GM15510 (cell line): ENCODE measurements at regions not wholly inside any gene's neighbourhood (a gene's known extent, or its start where the extent isn't known, plus 50 kb on each side); places are given as distances from the start of the nearest gene placed in this dataset.

Source experiments
- POLR2A ChIP-seq: IDR thresholded peaks from 3 replicates; pipeline ENCODE4 v1.6.1; 2011; ENCODE audit warnings: borderline replicate concordance; ENCODE audit not compliant: insufficient read length; ENCODE audit errors: extremely low read depth

DNA sequence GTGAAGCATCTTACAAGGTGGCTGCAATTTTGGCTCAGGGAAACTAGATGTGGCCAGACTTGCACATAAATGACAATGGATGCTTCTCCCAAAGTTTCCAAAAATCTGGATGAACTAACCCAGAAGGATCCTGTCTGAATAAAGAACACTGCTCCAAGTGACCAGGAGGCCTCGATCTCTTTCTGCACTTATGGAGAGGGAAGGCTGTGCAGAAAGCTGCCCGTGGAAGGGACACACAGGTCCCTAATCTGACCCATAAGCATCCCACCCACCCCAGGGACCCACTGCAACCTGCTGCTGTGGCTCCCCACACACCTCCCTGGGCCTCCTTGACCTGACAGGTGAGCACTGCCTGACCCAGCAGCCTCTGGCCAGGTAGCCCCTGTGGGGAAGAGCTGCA lies 74.6 kb upstream of the SEC14L1 start:
- no peak for TF ChIP-seq POLR2A

DNA sequence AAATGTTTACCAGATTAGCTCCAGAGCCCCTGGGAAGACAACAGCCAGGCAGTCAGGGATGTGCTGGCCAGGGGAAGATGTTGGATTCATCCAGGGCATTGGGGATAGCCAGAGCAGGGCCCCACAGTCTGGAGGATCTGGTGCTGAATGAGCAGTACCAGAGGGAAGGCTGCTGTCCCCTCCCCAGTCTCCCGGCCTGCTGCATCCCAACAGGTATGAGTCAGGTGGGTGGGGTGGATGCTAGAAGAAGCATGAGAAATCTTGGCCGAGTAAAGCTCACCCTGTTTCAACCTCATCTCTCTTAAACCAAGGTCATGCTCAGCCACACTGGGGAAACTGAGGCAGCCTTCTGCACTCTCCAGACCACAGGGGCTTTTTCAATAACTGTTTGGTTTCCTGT lies 71.9 kb upstream of the SEC14L1 start:
- no peak for TF ChIP-seq POLR2A

DNA sequence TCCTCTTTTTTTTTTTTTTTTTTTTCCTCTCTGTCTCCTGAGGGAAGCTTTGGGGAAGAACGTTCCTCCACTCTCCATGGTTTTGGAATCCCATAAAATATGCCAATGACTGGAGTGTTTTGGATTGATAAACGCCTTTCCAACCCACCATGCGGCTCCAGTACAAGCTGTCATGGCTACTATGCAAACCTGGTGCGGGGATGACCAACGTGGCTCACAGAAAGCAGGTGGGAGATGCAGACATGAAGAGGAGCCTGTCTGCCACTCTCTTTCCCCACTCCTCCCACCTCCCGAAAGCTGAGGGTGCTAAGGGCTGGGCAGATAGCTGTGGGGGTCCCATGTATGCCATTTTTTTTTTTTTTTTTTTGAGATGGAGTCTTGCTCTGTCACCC lies 69.9 kb upstream of the SEC14L1 start:
- TF ChIP-seq POLR2A: no peak

DNA sequence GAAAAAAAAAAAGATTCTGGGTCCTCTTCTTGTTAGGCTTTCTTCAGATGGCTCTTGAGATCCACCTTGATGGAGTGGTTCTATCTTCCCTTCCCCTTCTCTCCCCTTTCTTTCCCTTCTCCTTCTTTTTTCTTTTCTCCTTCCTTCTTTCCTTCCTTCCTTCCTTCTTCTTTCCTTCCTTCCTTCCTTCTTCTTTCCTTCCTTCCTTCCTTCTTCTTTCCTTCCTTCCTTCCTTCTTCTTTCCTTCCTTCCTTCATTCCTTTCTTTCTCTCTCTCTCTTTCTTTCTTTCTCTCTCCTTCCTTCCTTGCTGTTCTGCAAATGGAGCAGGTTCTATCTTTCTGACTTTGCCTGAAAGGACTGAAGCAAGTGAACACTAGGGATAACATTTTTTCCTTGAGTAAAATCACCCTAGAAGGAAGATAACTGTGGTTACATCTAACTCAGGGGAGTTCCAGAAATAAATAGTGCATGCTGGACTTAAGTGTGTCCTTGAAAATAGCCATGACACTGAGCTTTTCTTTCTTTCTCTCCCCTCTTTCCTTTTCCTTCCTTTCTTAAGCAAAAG lies 68.8 kb upstream of the SEC14L1 start:
- no peak for TF ChIP-seq POLR2A

DNA sequence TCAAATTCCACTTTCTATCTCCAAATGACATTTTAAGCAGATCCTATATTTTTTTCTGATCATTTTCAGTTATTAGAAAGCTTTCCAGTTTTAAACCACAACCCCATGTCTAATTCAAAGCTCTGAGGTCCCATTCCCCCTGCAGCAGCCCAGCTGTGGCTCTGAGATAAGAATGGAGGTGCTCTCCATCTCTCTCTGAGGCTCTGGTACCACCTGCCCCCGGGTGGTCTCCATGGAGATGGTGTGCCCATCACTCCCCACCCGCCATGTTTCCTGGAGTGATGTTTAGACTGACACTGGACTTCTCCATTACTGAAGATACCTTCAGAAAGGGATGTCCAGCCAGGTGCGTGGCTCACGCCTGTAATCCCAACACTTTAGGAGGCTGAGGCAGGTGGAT lies 68.1 kb upstream of the SEC14L1 start:
- TF ChIP-seq POLR2A: no peak

DNA sequence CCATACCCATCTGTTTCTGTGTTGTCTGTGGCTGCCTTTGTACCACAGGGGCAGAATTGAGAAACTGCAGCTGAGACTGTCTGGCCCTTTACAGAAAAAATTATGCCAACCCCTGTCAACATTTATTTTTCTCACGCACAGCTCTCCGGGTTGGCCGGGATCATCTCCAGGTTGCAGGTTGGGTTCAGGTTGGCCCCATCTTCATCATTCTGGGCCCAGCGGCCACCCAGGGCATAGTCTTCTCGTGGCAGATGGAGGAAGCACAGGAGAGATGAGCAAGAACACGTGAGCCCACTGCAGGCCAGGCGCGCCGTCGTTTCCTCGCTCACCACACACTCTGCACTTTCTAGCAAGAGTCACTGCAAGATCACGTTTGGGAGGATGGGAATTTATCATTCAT lies 66.1 kb upstream of the SEC14L1 start:
- no peak for TF ChIP-seq POLR2A

DNA sequence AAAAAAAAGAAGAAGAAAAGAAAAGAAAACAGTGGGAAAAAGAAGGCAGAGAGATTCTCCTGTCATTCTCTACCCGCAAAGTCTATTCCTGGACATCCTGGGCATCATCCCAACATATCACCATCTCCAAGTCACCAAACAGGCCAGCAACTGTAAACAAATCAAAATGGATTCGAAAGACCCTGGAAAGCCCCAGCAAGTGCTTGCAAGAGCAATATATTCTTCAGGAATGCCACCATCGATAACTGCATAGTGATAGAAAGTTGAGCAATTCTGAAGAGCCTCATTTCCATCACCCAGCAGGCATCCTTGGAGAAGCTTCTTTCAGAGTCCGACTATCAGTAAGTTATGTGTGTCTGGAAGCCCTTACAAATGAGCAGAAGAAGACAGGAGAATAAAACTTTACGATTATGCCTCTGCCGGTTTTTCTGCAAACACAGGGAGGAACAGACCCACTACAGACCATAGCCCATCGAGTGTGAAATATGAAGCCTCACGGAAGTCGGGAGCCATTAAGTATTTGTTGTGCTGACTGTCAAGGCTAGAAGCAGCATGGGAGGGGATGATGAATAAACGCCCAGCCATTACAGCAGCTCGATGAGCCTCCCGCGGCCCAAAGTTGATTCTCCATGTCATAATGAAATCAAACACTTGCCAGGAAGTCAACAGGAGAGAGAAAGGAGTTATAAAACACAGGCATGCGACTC lies 64.5 kb upstream of the SEC14L1 start:
- no peak for TF ChIP-seq POLR2A

DNA sequence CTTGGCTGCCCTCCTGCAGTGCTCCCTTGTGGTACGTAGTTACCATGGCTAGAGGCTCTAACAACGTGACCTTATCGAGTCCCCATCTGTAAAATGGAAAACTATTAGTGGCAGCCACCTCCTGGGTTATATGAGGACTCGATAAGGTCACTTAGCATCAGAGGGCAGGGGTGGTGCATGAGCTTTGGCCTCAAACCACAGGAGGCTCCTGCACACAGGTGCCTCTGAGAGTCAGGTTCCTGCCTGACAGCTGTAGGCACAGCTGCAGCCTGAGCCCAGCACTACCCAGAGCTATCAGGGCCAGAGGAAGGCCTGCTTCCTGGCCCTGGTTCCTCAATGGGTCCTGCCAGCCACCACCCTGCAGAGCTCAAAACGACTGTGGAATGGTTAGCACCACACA lies 57.2 kb upstream of the SEC14L1 start:
- no peak for TF ChIP-seq POLR2A

DNA sequence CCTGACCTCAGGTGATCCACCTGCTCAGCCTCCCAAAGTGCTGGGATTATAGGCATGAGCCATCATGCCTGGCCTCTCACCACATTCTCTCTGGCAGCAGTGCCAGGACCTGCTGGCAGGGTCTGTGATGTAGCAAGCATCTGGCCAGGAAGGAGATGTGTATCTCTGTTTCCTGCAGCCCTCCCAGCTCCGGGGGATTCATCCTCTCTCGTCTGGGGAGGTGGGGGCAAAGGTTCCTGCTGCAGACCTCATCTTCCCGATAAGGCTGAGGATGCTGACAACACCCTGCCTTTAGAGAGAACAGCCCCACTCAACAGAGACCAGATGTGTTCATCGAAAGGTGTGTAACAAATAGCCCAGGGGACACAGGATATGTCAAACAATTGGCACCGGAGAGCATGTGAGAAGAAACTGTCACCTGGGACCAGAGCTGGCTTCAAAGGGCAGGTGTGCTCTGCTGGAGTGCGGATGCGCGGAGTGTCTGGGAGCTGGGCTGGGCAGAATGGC lies 54.8 kb upstream of the SEC14L1 start:
- no peak for TF ChIP-seq POLR2A

DNA sequence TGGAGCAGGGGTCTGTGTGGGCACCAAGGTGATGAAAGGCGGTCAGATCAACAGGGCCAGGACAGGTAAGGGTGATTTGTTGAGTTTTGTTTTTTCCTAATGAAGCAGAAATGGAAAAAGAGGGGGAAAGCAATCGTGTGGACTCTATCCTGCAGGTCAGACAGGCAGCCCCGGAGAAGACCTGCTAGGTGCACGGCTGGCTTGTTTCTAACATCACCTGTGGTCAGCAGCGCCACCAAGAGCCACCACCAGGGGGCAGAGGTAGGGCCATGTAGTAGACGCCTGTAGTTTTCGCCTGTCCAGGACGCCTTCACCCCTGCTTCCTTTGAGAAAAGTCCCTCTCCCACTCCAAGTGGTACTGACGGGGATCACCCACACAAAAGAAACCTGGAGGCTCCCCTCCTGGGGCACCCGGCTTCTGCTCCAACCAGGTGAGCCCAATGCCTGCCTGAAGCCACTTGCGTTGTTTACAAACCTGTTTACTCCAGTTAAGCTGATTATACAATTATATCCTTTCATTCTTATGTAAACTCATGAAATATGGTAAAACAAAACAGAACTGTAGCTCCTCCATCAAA lies 54.2 kb upstream of the SEC14L1 start:
- no peak for TF ChIP-seq POLR2A

DNA sequence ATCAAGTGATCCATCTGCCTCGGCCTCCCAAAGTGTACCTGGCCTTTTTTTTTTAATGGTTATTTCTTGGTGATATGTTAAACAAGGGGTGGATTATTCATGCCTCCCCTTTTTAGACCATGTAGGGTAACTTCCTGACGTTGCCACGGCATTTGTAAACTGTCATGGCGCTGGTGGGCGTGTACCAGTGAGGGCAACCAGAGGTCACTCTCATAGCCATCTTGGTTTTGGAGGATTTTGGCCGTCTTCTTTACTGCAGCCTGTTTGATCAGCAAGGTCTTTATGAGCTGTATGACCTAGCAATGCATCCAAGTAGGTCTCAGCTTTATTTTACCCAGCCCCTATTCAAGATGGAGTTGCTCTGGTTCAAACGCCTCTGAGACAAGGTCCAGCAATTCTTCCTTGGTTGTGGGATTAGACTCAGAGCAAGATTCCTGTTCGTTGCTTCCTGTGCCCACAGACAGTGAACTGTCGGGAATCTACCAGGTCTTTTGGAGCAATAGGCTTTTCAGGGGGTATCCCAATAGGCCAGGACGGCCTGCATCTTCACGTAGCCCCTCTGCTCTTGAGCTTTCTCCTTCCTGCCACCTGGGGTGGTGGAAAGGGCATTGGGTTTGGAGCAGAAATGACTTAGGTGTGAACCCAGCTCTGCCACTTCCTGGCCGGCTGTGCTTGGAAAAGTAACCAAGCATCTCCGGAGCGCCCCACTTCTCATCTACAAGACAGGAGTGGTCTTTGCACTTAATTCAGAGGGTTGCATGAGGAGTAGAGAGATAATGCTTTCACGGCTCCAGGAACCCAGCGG lies 52.9 kb upstream of the SEC14L1 start:
- no peak for TF ChIP-seq POLR2A

DNA sequence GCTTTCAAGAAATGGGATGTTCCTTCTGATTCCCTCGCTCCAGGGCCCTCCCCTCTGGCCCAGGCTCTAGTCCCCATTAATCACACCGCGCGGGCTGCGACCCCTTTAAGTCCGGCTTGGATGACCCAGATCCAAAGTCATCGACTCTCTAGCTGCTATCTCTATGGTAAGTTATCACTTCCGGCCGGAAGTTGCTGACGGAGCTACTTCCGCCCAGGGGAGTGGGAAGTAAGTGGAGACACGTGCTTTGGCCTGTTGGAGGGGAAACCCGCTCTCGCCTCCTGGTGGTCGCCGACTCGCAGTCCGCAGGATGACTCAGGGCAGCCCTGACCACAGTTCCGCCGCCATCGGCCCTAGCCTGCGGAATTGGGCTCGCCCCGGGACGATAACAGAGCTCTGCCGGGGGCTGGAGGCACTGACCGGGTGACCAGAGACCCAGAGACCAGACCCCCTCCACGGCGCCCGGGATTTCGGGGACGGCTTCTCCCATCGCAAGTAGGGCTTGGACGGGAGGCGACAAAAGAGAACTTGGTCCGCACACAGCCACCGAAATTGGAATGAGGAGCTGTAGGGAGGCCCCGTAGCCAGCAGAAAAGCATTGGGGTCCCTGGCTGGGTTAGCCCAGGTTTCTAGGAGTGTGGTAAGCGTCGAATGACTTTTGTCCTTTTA lies 52.2 kb upstream of the SEC14L1 start:
- peak; percentile 90 for TF ChIP-seq POLR2A

DNA sequence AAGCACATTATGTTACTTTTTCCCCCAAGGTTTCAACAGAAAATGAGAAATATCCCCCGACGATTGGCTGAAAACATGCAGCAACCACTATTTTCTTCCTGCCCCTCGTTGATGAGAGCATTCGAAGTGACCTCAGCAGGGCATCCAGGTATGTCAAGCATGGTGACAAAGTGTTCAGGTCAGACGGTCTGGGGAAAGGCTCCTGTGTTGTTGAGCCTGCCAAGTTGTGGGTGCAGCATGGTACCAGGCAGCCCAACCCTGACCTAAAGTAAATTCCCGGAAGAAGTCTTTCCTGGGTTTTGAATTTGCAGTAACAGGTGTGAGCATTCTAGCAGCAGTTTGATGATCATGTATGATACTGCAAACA lies 51.7 kb upstream of the SEC14L1 start:
- no peak for TF ChIP-seq POLR2A

DNA sequence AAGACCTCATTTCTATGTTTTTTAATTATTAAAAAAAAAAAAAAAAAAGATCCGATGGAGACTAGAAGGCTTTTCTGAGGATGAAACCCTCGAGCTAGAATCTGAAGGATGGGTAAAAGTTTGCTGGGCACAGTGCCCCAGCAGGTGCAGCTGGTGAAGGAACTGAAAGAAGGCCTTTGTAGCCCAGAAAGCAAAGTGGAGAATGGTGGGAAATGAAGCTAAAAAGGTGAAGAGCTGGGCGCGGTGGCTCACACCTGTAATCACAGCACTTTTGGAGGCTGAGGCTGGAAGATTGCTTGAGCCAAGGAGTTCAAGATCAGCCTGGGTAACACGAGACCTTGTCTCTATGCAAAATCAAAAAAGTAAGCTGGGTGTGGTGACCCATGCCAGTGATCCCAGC lies 50.3 kb upstream of the SEC14L1 start:
- no peak for TF ChIP-seq POLR2A
